ENCODE measurements at regions not wholly inside any gene's neighbourhood (a gene's known extent, or its start where the extent isn't known, plus 50 kb on each side); places are given as distances from the start of the nearest gene placed in this dataset.

GRCh38 chr7:52897713-52898112 is 137.7 kb upstream of the POM121L12 start:
- DNase-seq (ENCODE audit: low spot score) = no peak
- no peak for FAIRE-seq

DNA sequence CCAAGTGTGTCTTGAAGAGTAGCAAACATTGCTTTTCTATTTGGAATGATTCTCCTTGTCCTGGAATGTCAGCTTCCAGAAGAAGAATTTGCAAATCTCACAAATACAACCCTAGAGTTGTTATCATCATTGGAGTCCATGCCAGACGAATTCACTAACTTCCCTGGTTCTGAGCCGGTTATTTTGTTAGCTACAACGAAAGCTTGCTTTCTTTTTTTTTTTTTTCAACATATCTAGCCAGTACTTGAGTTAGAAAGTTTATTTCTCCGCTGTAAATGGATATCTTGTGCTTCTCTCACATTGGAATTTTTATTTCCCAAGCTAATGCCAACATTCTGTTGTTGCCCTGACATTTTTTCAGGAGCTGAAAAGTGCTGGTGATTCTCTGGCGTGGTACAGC is 138.1 kb upstream of the POM121L12 start:
- FAIRE-seq (no peak), DNase-seq (ENCODE audit: low spot score) (no peak)

- DNase-seq (ENCODE audit: low spot score) (no peak), FAIRE-seq (no peak)
Measured at GRCh38 chr7:52877240-52877639, 158.2 kb upstream of the POM121L12 start.

GRCh38 chr7:52876402-52876801 is 159.0 kb upstream of the POM121L12 start:
- DNase-seq (ENCODE audit: low spot score) (no peak), FAIRE-seq (no peak)

DNA sequence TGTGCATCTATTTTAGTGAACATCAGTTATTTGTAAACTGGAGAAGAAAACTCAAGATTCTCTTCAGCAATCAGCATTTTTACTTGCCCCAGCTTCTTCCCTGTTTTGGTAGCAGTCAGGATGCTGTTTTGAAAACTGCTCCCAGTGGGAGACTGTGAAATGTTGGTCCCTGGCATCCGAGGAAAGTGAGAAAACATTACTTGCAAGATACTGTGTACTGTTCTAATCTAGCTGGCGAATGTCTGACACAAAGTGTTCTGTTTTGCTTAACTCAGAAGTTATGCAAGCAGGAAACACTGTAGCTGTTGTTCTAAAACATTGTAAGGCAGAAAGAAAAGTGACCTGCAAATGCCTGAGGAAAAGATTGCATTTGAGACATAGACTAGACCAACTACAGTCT is 171.8 kb upstream of the POM121L12 start:
- FAIRE-seq (no peak), DNase-seq (ENCODE audit: low spot score) (no peak)

DNA sequence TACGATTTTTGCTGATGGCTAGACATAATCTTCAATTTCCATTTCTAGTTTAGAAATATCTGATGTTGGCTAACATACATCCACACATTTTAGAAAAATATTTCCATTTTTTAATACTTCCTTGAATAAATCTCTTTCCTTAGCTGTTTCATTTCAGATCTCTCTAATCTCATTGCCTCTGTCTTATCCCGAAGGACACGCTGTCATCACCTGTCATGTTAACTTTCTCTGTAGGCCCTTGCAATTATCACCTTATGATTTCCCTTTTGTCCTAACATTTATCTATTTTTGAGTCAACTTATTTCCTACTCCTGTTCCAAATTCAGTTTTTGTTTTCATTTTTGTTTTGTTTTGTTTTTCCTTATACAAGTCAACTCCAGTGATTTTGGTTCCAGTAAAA is 173.1 kb upstream of the POM121L12 start:
- FAIRE-seq (no peak), DNase-seq (ENCODE audit: low spot score) (no peak)

DNA sequence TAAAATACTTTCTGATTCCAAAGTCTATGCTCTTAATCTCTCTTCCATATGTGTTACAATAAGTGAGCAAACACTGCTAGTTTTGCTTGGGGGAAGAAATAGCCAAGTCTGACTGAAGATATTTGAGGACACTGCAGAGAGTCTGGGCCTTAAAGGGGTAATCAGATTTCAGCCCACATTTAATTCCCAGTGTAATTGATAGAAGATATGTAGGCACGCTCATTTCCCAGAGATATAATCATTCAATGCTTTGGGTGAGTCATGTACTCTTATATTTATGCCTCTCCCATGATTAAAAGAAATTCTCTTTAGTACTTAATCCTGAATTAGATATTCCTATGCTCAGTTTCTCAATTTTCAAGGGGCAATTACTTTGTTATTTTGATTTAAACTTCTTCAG is 178.1 kb upstream of the POM121L12 start:
- no peak for DNase-seq (ENCODE audit: low spot score)
- FAIRE-seq = no peak

- DNase-seq (ENCODE audit: low spot score) = no peak
- no peak for FAIRE-seq
Measured at GRCh38 chr7:52854681-52855080, 180.8 kb upstream of the POM121L12 start.

- FAIRE-seq (no peak), DNase-seq (ENCODE audit: low spot score) (no peak)
Measured at GRCh38 chr7:52851547-52851946, 183.9 kb upstream of the POM121L12 start.

GRCh38 chr7:52843436-52843835 is 192.0 kb upstream of the POM121L12 start:
- no peak for FAIRE-seq
- no peak for DNase-seq (ENCODE audit: low spot score)

GRCh38 chr7:52842202-52842900 is 193.1 kb upstream of the POM121L12 start:
- DNase-seq (ENCODE audit: low spot score) = no peak
- FAIRE-seq = no peak

GRCh38 chr7:52838981-52839411 is 196.4 kb upstream of the POM121L12 start:
- DNase-seq (ENCODE audit: low spot score) (peak; percentile 77), FAIRE-seq (peak; percentile 78)

DNA sequence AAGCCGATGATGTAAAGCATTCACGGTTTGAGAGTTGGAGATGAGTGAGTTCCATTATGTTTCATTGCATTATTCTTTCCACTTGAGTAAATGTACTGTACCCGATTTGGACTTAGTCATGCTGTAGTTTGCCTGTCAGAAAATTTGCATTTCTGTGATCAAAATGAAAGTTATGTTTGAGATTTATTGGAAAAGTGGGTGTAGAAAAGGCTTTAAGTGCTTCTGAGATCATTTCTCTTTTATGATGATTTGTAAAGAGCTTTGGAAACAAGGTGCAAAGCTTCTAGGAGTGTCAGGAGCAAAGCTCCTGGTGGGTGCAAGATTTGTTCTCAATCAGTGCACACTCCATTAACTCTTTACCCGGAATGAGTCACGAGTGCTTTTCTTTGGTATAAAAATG is 204.1 kb upstream of the POM121L12 start:
- DNase-seq (ENCODE audit: low spot score) = peak; percentile 31
- peak; percentile 84 for FAIRE-seq

DNA sequence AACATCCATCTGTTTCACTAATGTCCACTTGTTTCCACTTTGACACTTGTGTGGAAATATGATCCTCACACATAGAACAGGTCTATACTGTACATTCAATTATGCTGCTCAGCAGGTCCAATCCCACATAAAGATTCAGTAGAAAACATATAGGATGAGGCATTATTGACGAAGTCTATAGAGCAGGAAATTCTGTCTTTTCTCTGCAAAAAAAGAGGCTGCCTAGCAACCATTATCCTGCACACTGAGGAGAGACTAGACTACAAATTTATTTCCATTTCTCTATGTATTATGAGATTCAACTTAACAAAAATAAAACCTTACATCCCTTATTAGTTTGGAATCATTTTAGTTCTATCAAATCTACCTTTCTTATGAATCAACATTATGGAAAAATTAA is 204.6 kb upstream of the POM121L12 start:
- FAIRE-seq (no peak), DNase-seq (ENCODE audit: low spot score) (no peak)

DNA sequence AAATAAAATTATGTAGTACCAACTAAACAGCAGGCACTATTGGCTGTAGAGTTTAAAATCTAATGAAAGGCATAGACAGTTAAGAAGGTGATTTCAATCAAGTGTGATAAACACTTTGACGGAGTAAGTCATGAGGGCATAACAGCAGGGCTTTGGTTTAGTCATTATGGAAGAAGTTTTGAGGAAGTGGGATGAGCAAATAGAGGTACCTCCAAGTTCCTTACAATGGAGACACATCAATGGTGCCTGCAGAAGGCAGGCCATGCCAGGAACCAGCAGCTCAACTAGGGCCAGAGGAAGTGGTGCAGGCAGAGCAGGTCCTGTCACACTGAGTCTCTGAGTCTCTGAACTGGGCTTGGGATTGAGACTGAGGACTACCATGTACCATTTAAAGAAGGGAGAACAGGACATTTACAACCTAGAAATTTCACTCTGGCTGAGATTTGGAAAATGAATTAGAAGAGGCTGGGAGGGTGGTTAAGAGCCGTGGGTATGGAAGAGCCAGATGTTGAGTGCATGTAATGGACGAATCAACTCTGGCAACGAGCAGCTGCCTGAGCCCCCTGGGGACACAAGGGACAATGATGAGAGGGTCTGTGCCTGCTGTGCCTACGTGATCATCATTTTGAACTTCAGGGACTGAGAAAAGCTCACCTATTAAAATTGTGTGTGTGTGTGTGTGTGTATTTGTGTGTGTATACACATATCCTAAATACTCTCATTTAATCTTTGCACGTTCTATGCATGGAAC is 208.7 kb upstream of the POM121L12 start:
- FAIRE-seq = no peak
- DNase-seq (ENCODE audit: low spot score) = no peak

- FAIRE-seq (no peak), DNase-seq (ENCODE audit: low spot score) (no peak)
Measured at GRCh38 chr7:52825611-52826010, 209.8 kb upstream of the POM121L12 start.

DNA sequence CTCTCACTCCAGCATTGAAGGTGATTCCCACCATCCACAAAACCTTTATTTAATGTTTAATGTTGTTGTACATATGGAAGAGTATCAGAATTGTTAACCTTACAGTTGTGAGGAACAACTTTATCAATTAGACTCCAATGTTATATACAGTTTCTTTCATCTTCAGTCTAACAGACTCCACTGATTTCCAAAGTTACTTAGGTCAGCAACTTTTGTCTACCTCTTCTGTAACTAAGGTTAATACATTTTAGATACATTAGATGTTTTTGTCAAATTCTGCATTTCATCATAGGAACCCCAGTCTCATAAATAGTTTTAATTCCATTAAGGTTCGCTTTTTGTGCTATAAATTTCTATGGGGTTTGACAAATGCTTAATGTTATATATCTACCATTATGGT is 223.9 kb upstream of the POM121L12 start:
- FAIRE-seq (no peak), DNase-seq (ENCODE audit: low spot score) (no peak)

- FAIRE-seq = no peak
- DNase-seq (ENCODE audit: low spot score) = no peak
Measured at GRCh38 chr7:52799817-52800216, 235.6 kb upstream of the POM121L12 start.

- no peak for FAIRE-seq
- no peak for DNase-seq (ENCODE audit: low spot score)
Measured at GRCh38 chr7:52797801-52798200, 237.6 kb upstream of the POM121L12 start.

GRCh38 chr7:52794621-52795020 is 240.8 kb upstream of the POM121L12 start:
- DNase-seq (ENCODE audit: low spot score) (no peak), FAIRE-seq (no peak)

GRCh38 chr7:52791176-52791700 is 244.2 kb upstream of the POM121L12 start:
- FAIRE-seq = no peak
- DNase-seq (ENCODE audit: low spot score) = no peak

GRCh38 chr7:52786174-52786573 is 249.3 kb upstream of the POM121L12 start:
- FAIRE-seq = no peak
- DNase-seq (ENCODE audit: low spot score) = no peak

DNA sequence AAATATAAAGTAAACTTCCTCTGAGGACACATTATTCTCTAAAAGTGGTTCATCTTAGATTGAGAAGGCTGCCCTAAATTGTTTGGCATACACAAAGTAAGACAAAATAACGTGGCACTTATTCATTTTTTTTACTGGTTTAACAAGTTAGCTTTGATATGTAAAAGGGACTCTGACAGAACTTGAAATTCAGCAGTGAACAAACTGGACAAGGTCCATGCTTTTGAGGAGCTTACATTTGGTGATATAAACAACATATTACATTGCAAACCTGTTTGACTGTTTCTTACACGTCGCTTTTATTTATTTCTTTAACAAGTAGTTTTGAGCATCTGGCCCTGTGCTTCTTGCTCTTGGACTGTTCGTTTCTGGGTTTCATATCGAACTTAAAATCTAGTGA is 253.1 kb upstream of the POM121L12 start:
- no peak for DNase-seq (ENCODE audit: low spot score)
- no peak for FAIRE-seq

Measured in RCC 7860 (cell line).